G401 (cell line): ENCODE measurements at regions not wholly inside any gene's neighbourhood (a gene's known extent, or its start where the extent isn't known, plus 50 kb on each side); places are given as distances from the start of the nearest gene placed in this dataset.
"Not testable (repeated sequence)": the region's sequence is repeated elsewhere in the genome, so short reads cannot be mapped to it uniquely, and the experiment has no call there.

ENCODE experiments used
- DNase-seq: peaks from one replicate; pipeline ENCODE4 v3.0.0-alpha.2; 2015; ENCODE audit warnings: low spot score
- in situ Hi-C: cut with HindIII; loops from 2 replicates; pipeline ENCODE4 v1.10.0; 2016; ENCODE audit warnings: low sequenced_read_pairs, mixed read lengths

DNA sequence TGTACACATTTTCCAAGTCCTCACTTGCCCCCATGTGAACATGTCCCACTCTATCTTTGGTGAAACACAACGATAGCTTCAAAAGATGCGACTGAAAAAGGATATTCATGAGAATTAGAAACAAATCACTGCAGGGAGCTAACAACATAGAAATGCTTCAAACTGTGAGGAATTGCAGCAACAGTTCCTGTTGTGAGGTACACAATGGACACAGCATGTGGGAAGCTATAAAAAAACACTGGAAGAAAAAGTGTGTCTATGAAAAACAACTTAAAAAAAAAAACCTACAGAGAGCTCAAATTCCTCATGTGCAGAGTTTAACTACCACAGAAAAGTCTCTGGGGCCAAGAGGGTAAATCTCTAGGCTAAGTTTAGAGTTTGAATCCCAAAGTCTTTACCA lies 51.6 kb upstream of the BLTP1 start:
- in situ Hi-C loops: no loop called here
- DNase-seq: no peak

GRCh38 chr4:122099896-122100295 lies 52.2 kb upstream of the BLTP1 start:
- in situ Hi-C loops: no loop called here
- no peak for DNase-seq

DNA sequence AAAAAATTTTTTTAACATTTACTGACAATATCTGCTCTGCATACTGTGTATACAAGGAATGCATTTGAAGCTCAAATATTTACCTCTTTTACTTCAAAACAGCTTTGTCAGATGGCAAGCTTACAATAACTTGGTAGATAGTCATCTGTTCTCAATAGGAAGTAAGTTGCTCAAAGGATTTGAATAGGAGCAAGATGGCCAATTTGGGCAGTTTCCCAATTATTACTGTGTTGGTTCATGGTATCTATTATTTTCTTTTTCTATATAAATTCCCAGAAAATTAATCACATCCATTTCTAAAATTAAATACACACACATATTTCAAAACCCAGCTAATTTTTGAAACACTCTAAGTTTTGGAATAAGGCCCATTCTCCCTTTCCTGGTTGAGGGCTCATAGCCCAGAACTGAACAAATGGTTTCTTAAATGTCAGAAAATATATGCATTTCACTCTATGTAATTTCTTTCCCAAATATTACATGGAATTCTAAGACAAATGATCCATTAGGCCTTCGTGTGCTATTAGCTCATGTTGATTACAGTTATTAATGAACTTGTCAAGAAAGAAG lies 60.2 kb upstream of the BLTP1 start:
- DNase-seq: no peak
- in situ Hi-C loops: no loop called here

DNA sequence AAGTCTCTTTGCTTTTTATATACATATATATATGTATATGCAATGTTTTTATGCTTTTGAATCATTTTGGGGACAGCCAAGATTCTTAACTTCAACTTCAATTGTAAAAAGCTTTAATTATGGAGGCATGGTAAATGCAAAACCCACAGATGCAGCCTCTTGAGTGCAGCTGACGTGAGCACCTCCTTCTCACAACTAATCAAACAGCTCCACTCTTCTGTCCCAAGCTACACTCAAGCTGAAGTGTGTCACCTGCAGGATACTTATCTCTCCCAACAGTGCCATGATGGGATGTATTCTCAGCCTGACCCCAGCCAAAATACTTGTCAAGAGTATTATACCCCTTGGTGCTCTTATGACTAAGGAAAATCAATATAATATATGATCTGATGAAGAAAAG lies 60.7 kb upstream of the BLTP1 start:
- no peak for DNase-seq
- in situ Hi-C loops: no loop called here

DNA sequence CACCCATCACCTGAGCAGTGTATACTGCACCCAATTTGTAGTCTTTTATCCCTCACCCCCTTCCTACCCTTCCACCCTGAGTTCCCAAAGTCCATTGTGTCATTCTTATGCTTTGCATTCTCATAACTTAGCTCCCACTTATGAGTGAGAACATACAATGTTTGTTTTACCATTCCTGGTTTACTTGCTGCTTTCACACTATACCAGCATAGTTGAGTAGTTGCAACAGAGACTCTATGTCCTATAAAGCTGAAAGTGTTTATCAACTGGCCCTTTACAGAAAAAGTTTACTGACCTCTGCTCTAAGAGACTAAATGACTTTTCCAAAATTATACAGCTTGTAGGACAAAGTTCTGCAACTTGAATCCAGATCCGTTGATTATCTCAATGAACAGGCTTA lies 61.1 kb upstream of the BLTP1 start:
- DNase-seq: no peak
- in situ Hi-C loops: no loop called here

- no peak for DNase-seq
- in situ Hi-C loops: no loop called here
These were observed 65.6 kb upstream of the BLTP1 start for GRCh38 chr4:122086338-122087065.

DNA sequence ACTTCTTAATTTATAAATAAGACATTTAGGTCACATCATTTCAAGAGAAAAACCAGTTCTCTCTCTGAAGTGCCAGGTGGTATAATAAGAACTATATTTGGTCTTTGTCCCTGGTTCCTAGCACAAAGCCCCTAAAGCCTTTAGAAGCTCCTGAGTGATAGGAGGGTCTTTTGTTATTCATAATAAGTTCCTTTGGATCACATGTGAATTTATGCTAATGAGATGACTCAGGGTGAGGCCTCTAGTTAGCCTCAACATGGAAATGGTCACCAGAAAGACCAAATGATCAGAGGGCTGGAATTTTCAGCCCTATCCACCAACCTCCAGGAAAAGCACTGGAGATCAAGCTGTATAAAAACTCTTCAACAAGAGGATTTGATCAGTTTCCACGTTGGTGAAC lies 68.1 kb upstream of the BLTP1 start:
- DNase-seq: no peak
- in situ Hi-C loops: no loop called here

- DNase-seq: no peak
- in situ Hi-C loops: no loop called here
These were observed 68.8 kb upstream of the BLTP1 start for GRCh38 chr4:122083351-122083750.

GRCh38 chr4:122082661-122083060 lies 69.5 kb upstream of the BLTP1 start:
- in situ Hi-C loops: no loop called here
- no peak for DNase-seq

DNA sequence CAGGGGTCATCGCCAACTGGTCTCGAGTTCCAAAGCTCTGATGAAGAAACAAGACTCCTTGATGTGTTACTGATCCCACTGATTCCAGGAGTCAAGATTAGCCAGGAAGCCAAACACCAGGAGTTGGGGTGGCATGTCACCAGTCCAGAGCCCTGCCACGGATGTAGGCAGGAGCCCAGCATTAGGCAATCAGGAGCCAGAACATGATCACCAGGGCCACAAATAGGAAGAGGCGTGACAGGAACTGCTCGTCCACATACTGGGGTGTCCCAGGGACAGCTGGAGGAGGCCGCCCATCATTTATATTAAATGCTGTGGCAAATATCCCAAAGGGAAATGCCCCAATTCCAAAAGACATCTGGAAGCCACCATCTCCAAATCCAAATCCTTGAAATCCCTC lies 74.5 kb upstream of the BLTP1 start:
- in situ Hi-C loops: not testable (repeated sequence)

DNA sequence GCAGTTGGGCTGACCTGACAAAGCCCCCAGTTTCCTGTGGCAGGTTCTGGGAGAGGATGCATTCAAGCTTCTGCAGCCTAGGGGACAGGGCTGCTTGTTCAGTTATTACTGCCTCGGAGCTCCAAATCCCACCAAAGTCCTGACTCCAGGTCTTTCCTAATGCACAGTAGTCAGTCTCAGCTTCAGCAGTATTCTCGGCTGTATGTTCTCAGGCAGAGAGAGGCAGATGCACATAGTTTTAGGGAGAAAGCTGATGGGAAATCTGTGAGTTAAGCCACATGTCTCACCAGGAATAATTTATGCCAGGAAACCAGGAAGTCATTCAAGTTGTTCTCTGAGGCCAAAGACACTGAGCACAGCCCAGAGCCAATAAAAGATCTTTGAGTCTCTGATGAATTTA lies 75.3 kb upstream of the BLTP1 start:
- DNase-seq, in situ Hi-C loops: not testable (repeated sequence)

More for the DNA sequence above, 74.5 kb upstream of the BLTP1 start:
- not testable (repeated sequence) for DNase-seq

DNA sequence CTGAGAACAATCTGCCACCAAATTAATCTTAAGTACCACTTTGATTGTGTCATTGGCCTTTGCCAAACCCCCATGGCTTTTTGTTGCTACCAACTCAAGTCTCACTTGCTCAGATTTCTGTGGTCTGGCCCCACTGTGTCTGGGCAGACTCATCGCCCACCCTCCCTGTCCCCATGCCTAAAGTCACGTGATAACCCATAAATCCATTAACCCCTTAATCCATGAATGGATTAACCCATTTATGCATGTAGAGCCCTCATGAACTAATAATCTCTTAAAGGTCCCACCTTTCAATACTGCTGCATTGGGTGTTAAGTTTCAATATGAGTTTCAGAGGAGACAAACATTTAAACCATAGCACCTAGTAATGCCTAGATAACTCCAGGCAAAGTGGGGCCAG lies 78.5 kb upstream of the BLTP1 start:
- in situ Hi-C loops: no loop called here
- DNase-seq: no peak

- in situ Hi-C loops: no loop called here
- DNase-seq: no peak
These were observed 86.2 kb upstream of the BLTP1 start for GRCh38 chr4:122065915-122066314.

GRCh38 chr4:122065149-122065548 lies 87.0 kb upstream of the BLTP1 start:
- in situ Hi-C loops: no loop called here
- DNase-seq: no peak

- no peak for DNase-seq
- in situ Hi-C loops: no loop called here
These were observed 98.9 kb upstream of the BLTP1 start for GRCh38 chr4:122053186-122053585.

- in situ Hi-C loops: no loop called here
- DNase-seq: no peak
These were observed 99.5 kb upstream of the BLTP1 start for GRCh38 chr4:122052677-122053076.

DNA sequence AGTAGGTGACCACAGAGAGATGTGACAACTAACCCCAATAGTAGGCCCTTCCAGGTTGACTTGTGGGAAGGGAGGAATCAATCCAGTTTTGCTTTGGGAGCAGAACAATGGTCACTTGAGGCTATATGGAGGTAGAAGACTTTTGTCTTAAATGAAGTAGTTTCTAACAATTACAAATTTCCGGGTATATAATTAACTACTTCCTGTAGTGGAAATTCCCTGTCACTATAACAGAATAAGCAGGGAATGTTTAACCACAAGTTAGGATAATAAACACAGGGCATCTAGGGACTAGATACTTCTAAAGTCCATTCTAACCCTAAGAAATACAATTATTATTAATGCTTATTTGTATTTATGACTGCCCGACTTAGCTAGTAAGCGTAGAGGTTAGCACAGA lies 99.0 kb upstream of the TRPC3 start:
- in situ Hi-C loops: no loop called here

GRCh38 chr4:122047456-122048425 lies 95.9 kb upstream of the TRPC3 start:
- no peak for DNase-seq
- in situ Hi-C loops: no loop called here

More for the DNA sequence above, 99.0 kb upstream of the TRPC3 start:
- no peak for DNase-seq

- in situ Hi-C loops: no loop called here
- DNase-seq: no peak
These were observed 94.4 kb upstream of the TRPC3 start for GRCh38 chr4:122046255-122046654.

DNA sequence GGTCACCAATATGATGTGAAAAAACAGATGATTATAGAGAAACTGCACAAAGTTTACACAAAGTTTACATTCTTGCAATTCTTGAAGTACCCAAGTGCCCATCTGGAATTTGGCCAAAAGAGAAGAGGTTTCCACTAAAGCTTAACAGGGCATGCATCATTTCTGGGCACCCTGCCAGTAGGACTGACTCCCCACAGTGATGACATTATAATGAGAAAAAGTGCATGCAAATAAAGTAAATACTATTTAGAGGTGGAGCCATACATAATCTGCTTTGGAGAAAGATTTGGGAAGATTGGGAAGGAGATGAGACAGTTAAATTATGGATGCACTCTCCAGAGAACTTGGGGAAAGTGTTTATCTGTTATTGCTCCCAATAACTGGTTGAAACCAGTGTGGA lies 93.7 kb upstream of the TRPC3 start:
- DNase-seq: peak; percentile 13
- in situ Hi-C loops: no loop called here
